Mesothelial cell of epicardium (in vitro differentiated cells): ENCODE measurements at regions not wholly inside any gene's neighbourhood (a gene's known extent, or its start where the extent isn't known, plus 50 kb on each side); places are given as distances from the start of the nearest gene placed in this dataset.

Source experiments
- DNase-seq, 2 experiments: peaks; one replicate each; pipeline ENCODE4 v3.0.0; 2021; ENCODE audit warnings: low spot score in 2 of 2; ENCODE audit not compliant: unreplicated experiment in 2 of 2
- H3K27ac Mint-ChIP-seq: 2 replicates; pipeline ENCODE4 v1.8.0; 2021; ENCODE audit warnings: mixed read lengths
- H3K27me3 Mint-ChIP-seq: 2 replicates; pipeline ENCODE4 v1.8.0; 2021; ENCODE audit warnings: low read depth, mixed read lengths
- H3K36me3 Mint-ChIP-seq: 2 replicates; pipeline ENCODE4 v1.8.0; 2021; ENCODE audit warnings: mixed read lengths
- H3K4me1 Mint-ChIP-seq: 2 replicates; pipeline ENCODE4 v1.8.0; 2021; ENCODE audit warnings: mixed read lengths
- H3K4me3 Mint-ChIP-seq: 2 replicates; pipeline ENCODE4 v1.8.0; 2021; ENCODE audit warnings: mild to moderate bottlenecking, moderate library complexity, mixed read lengths
- H3K9me3 Mint-ChIP-seq: 2 replicates; pipeline ENCODE4 v1.8.0; 2021; ENCODE audit warnings: mixed read lengths
- TF ChIP-seq, protein P1 (sequence below): fragments of 200-600 bp; sonication (generic); IDR thresholded peaks from one replicate; pipeline ENCODE4 v1.5.0; 2021; ENCODE audit warnings: antibody characterized with exemption; ENCODE audit not compliant: unreplicated experiment

DNA sequence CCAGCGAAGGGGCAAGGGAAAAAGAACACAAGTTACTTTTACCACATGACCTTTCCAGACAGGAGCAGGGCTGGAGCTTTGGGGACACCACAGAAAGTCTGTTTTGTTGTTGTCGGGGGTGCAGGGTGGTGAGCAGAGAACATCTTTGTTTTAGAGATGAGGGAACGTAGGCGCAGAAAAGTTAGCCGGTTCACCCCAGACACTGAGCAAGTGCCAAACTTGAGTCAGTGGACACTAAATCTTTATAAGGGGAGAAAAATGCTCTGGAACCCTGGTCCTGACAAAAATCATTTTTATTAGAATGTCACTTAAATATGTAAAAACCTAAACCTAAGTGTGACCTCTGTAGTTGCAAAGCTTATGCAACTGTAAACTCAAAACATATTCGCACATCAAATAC is 126.4 kb upstream of the GAS1 start:
- TF ChIP-seq, protein P1, sequence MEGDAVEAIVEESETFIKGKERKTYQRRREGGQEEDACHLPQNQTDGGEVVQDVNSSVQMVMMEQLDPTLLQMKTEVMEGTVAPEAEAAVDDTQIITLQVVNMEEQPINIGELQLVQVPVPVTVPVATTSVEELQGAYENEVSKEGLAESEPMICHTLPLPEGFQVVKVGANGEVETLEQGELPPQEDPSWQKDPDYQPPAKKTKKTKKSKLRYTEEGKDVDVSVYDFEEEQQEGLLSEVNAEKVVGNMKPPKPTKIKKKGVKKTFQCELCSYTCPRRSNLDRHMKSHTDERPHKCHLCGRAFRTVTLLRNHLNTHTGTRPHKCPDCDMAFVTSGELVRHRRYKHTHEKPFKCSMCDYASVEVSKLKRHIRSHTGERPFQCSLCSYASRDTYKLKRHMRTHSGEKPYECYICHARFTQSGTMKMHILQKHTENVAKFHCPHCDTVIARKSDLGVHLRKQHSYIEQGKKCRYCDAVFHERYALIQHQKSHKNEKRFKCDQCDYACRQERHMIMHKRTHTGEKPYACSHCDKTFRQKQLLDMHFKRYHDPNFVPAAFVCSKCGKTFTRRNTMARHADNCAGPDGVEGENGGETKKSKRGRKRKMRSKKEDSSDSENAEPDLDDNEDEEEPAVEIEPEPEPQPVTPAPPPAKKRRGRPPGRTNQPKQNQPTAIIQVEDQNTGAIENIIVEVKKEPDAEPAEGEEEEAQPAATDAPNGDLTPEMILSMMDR = no peak
- Mint-ChIP-seq H3K4me1 (peaks cover 12% of the 10 kb centered on the region), H3K27me3 (no peaks in the 10 kb centered on the region), H3K36me3 (peaks cover under 1% of the 10 kb centered on the region), H3K9me3 (peaks cover 5% of the 10 kb centered on the region), H3K4me3 (no peak overlapping the region), H3K27ac (no peak overlapping the region)
- no peak for DNase-seq

DNA sequence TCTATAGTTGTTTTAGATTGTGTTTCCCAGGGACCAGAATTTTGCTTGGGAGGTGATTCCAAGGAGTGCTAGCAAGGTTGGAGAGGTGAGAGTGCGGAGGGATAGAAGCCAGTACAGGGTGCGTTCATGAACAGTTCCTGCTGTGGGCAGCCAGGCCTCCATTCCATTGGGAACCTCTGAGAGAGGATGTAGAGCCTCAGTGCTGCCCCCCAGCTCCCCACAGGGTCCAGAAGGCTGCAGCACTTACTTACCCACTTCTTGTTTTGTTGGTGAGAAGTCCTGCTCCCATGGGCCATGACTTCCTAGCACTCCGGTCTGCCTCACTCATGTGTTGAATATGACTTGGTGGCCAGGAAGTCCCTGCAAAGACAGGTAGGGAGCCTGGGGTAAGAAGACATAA is 128.2 kb upstream of the GAS1 start:
- H3K9me3 Mint-ChIP-seq = peaks cover 18% of the 10 kb centered on the region
- H3K36me3 Mint-ChIP-seq = peaks cover 12% of the 10 kb centered on the region
- no peak overlapping the region for H3K27ac Mint-ChIP-seq
- no peak overlapping the region for H3K4me3 Mint-ChIP-seq
- peaks cover 9% of the 10 kb centered on the region for H3K4me1 Mint-ChIP-seq
- no peak for DNase-seq
- TF ChIP-seq, protein P1 = no peak
- no peaks in the 10 kb centered on the region for H3K27me3 Mint-ChIP-seq

DNA sequence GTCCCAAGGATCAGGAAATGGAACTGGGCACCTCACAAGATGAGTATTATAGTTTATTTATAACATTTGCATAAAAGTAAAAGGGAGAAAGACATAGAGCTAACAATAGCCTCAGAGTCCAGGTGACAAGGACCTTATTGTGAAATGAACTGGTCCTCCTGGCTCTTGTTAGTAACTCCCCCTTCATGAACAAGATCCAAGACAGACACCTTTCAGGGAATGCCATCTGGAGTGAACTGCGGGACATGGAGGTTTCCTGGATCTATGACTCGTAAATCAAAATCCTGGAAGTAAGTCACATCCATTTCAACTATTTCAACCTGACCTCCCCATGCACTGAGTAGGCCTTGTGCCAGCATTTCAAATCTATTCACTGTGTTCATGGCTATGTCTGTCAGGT is 129.5 kb upstream of the GAS1 start:
- Mint-ChIP-seq H3K4me3 (no peak overlapping the region), H3K27ac (no peak overlapping the region), H3K9me3 (peaks cover 18% of the 10 kb centered on the region), H3K27me3 (no peaks in the 10 kb centered on the region), H3K4me1 (peaks cover 19% of the 10 kb centered on the region), H3K36me3 (peaks cover 12% of the 10 kb centered on the region)
- TF ChIP-seq, protein P1 = no peak
- no peak for DNase-seq

DNA sequence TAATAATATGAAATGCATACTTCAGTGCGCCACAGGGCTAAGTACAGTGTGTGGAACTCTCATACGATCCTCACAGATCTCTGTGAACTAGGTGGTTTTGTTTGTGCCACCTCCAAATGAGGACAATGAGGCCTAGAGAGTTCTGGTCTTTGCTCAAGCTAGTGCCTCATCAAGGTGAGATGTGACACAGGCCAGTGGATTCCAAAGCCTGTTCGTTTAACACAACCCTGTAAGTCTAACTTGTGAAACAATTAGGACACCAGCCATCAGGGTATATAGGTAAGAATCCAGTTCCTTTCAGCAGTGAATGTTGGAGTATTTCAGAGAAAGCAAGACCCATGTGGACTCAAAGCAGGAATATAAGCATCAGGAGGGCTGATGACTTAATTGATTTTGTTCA is 130.7 kb upstream of the GAS1 start:
- TF ChIP-seq, protein P1 = no peak
- Mint-ChIP-seq H3K9me3 (peaks cover 18% of the 10 kb centered on the region), H3K27ac (no peak overlapping the region), H3K27me3 (no peaks in the 10 kb centered on the region), H3K4me3 (no peak overlapping the region), H3K4me1 (peaks cover 23% of the 10 kb centered on the region), H3K36me3 (peaks cover 12% of the 10 kb centered on the region)
- DNase-seq = no peak

DNA sequence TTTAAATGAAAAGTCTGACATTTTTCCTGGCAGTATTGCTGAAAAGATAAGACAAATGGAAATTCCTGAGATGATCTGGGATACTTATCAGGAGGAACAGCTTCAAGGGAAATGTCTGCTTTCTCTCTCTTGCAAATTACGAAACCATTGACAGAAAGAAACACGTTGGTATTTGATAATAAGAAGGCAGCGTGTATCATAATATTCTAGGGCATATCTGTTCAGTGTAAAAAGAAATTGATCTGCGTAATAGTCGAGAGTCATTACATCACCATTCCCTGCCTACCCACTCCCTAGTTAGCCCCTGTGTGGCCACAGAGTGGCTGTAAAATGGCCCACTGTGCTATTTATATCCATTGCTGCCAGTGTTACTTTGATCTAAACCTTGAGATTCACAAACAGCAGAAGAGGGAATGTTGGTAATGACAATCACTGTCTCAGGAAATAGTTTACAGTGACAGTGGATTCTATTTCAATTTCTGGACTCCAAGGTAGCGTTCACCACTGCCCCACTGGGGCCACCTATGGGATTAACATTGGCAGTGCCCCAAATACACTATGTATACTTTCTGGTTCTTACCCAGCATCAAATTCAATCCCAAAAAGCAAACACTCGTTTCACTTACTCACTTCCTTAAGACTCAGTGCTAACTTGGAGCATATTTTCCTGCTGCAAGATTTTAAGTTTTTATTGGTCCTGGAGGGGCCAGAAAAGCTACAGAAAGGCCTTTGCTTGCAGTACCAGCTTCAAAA is 133.4 kb upstream of the GAS1 start:
- Mint-ChIP-seq H3K36me3 (peaks cover 12% of the 10 kb centered on the region), H3K9me3 (peaks cover 18% of the 10 kb centered on the region), H3K4me3 (no peak overlapping the region), H3K4me1 (peaks cover 33% of the 10 kb centered on the region), H3K27me3 (no peaks in the 10 kb centered on the region), H3K27ac (peak overlapping the region; percentile 92)
- TF ChIP-seq, protein P1 = peak; percentile 33
- DNase-seq = no peak
